Spinal cord (tissue), 9 donors: ENCODE measurements at regions not wholly inside any gene's neighbourhood (a gene's known extent, or its start where the extent isn't known, plus 50 kb on each side); places are given as distances from the start of the nearest gene placed in this dataset.
A peak's percentile ranks its signal among the peaks of the same experiment; 100 is the strongest.
"Not testable (repeated sequence)": the region's sequence is repeated elsewhere in the genome, so short reads cannot be mapped to it uniquely, and the experiment has no call there.

Source experiments
- DNase-seq, 6 donors: peaks; one replicate each; pipeline versions ENCODE4 v3.0.0 to v3.0.0-alpha.2; 2013 to 2015; ENCODE audit warnings: low spot score in 6 of 6, low read depth in 4 of 6
- H3K27ac ChIP-seq: one replicate; pipeline ENCODE4 v1.5.1; 2013; ENCODE audit warnings: low read depth, low read length, control low read depth
- H3K27me3 ChIP-seq: one replicate; pipeline ENCODE4 v1.6.1; 2013; ENCODE audit warnings: low read length; ENCODE audit not compliant: control insufficient read depth, insufficient read depth
- H3K36me3 ChIP-seq: one replicate; pipeline ENCODE4 v1.6.1; 2013; ENCODE audit warnings: low read length; ENCODE audit not compliant: control insufficient read depth, insufficient read depth
- H3K4me1 ChIP-seq: one replicate; pipeline ENCODE4 v1.6.1; 2013; ENCODE audit warnings: low read length; ENCODE audit not compliant: control insufficient read depth, insufficient read depth
- H3K4me3 ChIP-seq: one replicate; pipeline ENCODE4 v1.5.1; 2013; ENCODE audit warnings: low read depth, low read length, control low read depth
- H3K9me3 ChIP-seq: one replicate; pipeline ENCODE4 v1.6.1; 2013; ENCODE audit warnings: low read length; ENCODE audit not compliant: control insufficient read depth, insufficient read depth
- WGBS: methylation state at CpG from one replicate; pipeline ENCODE4 v1.1.5; 2013; ENCODE audit warnings: missing lambda C conversion rate; ENCODE audit not compliant: insufficient coverage; 5-methylcytosine and 5-hydroxymethylcytosine counted together
- donor health status: healthy.

- 40% methylated on average over 1 of the region's 4 CpGs for WGBS
- H3K27ac ChIP-seq, result no peak overlapping the region
- no peaks in the 10 kb centered on the region for H3K36me3 ChIP-seq
- no peaks in the 10 kb centered on the region for H3K27me3 ChIP-seq
- no peaks in the 10 kb centered on the region for H3K4me1 ChIP-seq
- DNase-seq, result no peak
- H3K4me3 ChIP-seq, result no peak overlapping the region
- H3K9me3 ChIP-seq, result no peaks in the 10 kb centered on the region
Observed at GRCh38 chr18:30142248-30142647, 900.3 kb downstream of the DSC3 start.

GRCh38 chr18:30141506-30141905, 901.0 kb downstream of the DSC3 start:
- H3K9me3 ChIP-seq, H3K27me3 ChIP-seq, H3K36me3 ChIP-seq, DNase-seq, H3K4me1 ChIP-seq, H3K27ac ChIP-seq, H3K4me3 ChIP-seq: not testable (repeated sequence)
- whole genome bisulfite sequencing, result 67% methylated on average over 5 of the region's 5 CpGs

- DNase-seq, result no peak
- Histone ChIP-seq H3K9me3 (no peaks in the 10 kb centered on the region), H3K4me1 (no peaks in the 10 kb centered on the region), H3K4me3 (no peak overlapping the region), H3K27ac (no peak overlapping the region), H3K27me3 (no peaks in the 10 kb centered on the region), H3K36me3 (no peaks in the 10 kb centered on the region)
- 74% methylated on average over 3 of the region's 5 CpGs for WGBS
Observed at GRCh38 chr18:30139631-30140287, 902.8 kb downstream of the DSC3 start.

GRCh38 chr18:30135938-30136337, 906.6 kb downstream of the DSC3 start:
- Histone ChIP-seq H3K9me3 (no peaks in the 10 kb centered on the region), H3K4me1 (no peaks in the 10 kb centered on the region), H3K27ac (no peak overlapping the region), H3K36me3 (no peaks in the 10 kb centered on the region), H3K27me3 (no peaks in the 10 kb centered on the region), H3K4me3 (no peak overlapping the region)
- DNase-seq, result no peak
- 91% methylated on average over 3 of the region's 4 CpGs for WGBS

DNA sequence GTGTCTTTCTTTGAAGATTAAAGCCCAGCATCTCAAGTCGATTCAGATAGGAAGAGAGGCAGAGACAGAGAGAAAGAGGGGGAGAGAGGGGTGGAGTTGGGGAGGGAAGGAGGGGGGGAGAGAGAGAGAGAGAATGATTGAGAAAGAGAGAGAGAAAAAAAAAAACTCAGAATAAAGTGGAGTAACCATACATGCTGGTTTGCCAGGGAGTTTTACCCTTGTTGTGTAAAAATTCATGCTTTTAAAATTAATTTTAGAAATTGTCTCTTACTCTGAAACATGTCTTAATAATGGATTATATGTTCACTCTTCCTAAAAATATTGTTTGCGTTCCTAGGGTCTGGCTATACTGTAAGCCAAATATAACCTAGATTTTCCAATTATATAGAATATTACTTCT, 908.5 kb downstream of the DSC3 start:
- H3K4me1 ChIP-seq, result no peaks in the 10 kb centered on the region
- H3K9me3 ChIP-seq, result no peaks in the 10 kb centered on the region
- H3K27ac ChIP-seq, result no peak overlapping the region
- H3K36me3 ChIP-seq, result no peaks in the 10 kb centered on the region
- no peaks in the 10 kb centered on the region for H3K27me3 ChIP-seq
- H3K4me3 ChIP-seq, result no peak overlapping the region
- WGBS, result 75% methylated on average over 1 of the region's 2 CpGs
- no peak for DNase-seq

GRCh38 chr18:30132959-30133358, 909.6 kb downstream of the DSC3 start:
- Histone ChIP-seq H3K4me3 (no peak overlapping the region), H3K27me3 (no peaks in the 10 kb centered on the region), H3K27ac (no peak overlapping the region), H3K4me1 (no peaks in the 10 kb centered on the region), H3K36me3 (no peaks in the 10 kb centered on the region), H3K9me3 (no peaks in the 10 kb centered on the region)
- WGBS, result no CpG with 5 or more reads among the region's 1 CpG
- no peak for DNase-seq

GRCh38 chr18:30121397-30121796, 921.1 kb downstream of the DSC3 start:
- Histone ChIP-seq H3K36me3 (no peaks in the 10 kb centered on the region), H3K27ac (no peak overlapping the region), H3K4me3 (no peak overlapping the region), H3K4me1 (no peaks in the 10 kb centered on the region), H3K27me3 (no peaks in the 10 kb centered on the region), H3K9me3 (peaks cover 3% of the 10 kb centered on the region)
- no peak for DNase-seq
- no CpG with 5 or more reads among the region's 1 CpG for WGBS

GRCh38 chr18:30113454-30113853, 929.1 kb downstream of the DSC3 start:
- peak in 1 of 6 donors; percentile 22 for DNase-seq
- Histone ChIP-seq H3K4me1 (no peaks in the 10 kb centered on the region), H3K36me3 (no peaks in the 10 kb centered on the region), H3K9me3 (no peaks in the 10 kb centered on the region), H3K4me3 (no peak overlapping the region), H3K27me3 (no peaks in the 10 kb centered on the region), H3K27ac (no peak overlapping the region)

DNA sequence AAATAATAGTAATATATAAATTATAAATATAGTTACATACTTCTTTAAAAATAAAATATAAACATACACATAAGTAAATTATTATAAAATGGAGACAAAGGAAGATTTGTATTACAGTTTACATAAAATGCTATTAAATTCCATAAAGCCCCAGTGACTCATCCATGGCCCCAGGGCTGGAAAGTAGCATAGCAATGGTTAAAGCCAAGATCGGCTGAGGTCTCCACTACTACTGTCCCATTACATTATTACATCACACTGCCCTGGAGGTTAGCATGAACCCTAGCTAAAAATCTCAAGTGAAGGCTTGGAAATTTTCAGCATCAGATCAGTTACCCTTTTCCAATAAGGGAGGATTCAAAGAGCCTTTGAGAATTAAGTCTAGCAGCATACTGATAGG, 936.2 kb downstream of the DSC3 start:
- Histone ChIP-seq H3K36me3 (no peaks in the 10 kb centered on the region), H3K4me3 (no peak overlapping the region), H3K27me3 (no peaks in the 10 kb centered on the region), H3K9me3 (no peaks in the 10 kb centered on the region), H3K27ac (no peak overlapping the region), H3K4me1 (no peaks in the 10 kb centered on the region)
- DNase-seq, result no peak
- WGBS, result 86% methylated on average over 1 of the region's 1 CpG

- Histone ChIP-seq H3K36me3 (no peaks in the 10 kb centered on the region), H3K9me3 (no peaks in the 10 kb centered on the region), H3K4me1 (no peaks in the 10 kb centered on the region), H3K4me3 (no peak overlapping the region), H3K27ac (no peak overlapping the region), H3K27me3 (no peaks in the 10 kb centered on the region)
- peak in 1 of 6 donors; percentile 14 for DNase-seq
- 60% methylated on average over 1 of the region's 2 CpGs for WGBS
Observed at GRCh38 chr18:30103881-30104280, 938.7 kb downstream of the DSC3 start.
